ENCODE measurements at regions not wholly inside any gene's neighbourhood (a gene's known extent, or its start where the extent isn't known, plus 50 kb on each side); places are given as distances from the start of the nearest gene placed in this dataset.

DNA sequence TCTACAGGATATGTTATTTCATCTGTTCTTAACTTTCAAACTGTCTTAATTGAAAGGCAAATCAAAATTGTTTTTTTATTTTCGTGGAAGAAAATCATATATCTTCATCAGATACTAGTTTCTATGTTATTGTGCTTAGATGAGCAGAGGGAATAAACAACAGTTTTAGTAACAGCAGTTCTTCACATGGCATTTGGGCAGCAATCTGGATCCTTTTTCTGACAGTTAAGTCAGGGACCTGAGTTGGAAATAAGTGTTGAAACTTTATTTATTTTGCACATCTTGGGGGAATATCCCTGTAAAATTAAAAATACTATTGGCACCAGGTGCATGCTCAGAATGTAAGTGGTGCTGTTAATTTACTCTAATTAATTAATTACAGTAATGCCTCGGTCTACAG is 296.3 kb downstream of the GPAM start:
- Histone ChIP-seq H3K4me3 (no peak overlapping the region), H3K4me1 (no peaks in the 10 kb centered on the region), H3K36me3 (no peaks in the 10 kb centered on the region), H3K9me3 (no peaks in the 10 kb centered on the region), H3K27me3 (no peaks in the 10 kb centered on the region), H3K27ac (no peak overlapping the region)
- no peak for TF ChIP-seq CTCF (IDR thresholded peaks at IDR 0.05)
- no peak for TF ChIP-seq POLR2A (IDR thresholded peaks at IDR 0.05)
- intact Hi-C loops (cut with DNase I; ENCODE audit: low total_unique reads), result no loop called here
- no peak for DNase-seq

DNA sequence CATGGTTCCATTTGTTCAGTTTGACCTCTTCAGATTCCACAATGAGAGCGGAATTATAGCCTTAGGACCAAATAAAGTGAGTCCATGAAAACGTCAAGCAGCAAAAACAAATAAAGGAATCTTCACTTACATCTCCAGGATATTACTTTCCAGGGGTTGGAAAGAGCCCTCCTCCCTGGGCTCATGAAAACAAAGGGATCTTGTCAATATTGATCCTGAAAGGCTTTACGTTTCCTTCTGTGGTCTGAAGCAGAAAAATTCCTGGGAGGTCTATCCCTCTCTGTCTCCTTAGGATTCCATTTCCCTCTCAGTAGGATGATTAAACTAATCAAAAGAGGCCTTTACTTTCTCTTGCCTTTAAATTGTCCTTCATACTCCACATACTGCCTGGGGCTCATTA is 293.5 kb downstream of the GPAM start:
- TF ChIP-seq CTCF (IDR thresholded peaks at IDR 0.05) (no peak), POLR2A (IDR thresholded peaks at IDR 0.05) (no peak)
- Histone ChIP-seq H3K4me1 (no peaks in the 10 kb centered on the region), H3K36me3 (no peaks in the 10 kb centered on the region), H3K27me3 (no peaks in the 10 kb centered on the region), H3K4me3 (no peak overlapping the region), H3K27ac (no peak overlapping the region), H3K9me3 (no peaks in the 10 kb centered on the region)
- DNase-seq, result no peak
- intact Hi-C loops (cut with DNase I; ENCODE audit: low total_unique reads), result no loop called here

DNA sequence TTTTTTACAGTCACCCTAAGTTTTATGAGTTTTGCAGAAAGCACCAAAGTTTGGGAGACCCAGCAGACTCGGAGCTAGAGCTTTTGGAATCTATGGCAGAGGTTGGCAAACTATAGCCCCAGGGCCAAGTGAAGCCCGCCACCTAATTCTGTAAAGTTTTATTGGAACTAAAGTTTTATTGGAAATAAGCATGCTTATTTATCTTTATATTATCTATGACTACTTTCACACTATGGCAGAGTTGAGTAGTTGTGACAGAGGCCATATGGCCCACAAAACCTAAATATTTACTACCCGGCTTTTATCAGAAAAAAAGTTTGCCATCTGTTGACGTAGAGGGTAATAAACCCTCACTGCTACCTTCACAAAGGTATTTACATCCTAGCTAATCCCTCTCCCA is 267.6 kb downstream of the GPAM start:
- H3K4me1 ChIP-seq, result no peaks in the 10 kb centered on the region
- H3K27me3 ChIP-seq, result no peaks in the 10 kb centered on the region
- no peaks in the 10 kb centered on the region for H3K36me3 ChIP-seq
- no peaks in the 10 kb centered on the region for H3K9me3 ChIP-seq
- DNase-seq, result no peak
- no peak overlapping the region for H3K27ac ChIP-seq
- no peak for TF ChIP-seq POLR2A (IDR thresholded peaks at IDR 0.05)
- intact Hi-C loops (cut with DNase I; ENCODE audit: low total_unique reads), result no loop called here
- no peak overlapping the region for H3K4me3 ChIP-seq

DNA sequence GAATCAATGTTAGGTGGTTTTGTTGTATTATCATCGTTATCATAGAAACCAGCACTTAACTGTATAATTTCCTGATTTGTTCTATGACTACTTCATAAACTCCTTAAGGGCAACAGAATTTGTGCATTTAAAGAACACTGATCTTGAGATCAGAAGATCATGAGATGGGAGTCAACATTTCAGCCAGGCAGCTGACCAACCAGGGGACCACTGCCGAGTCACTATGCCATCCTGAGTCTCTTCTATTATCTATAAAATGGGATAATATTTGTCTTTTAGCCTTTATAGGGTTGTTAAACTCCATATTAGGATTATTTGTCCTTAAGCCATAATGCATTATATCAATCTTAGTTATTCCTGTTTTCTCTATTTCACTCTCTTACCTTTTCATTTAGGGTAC is 261.7 kb downstream of the GPAM start:
- Histone ChIP-seq H3K27me3 (no peaks in the 10 kb centered on the region), H3K9me3 (no peaks in the 10 kb centered on the region), H3K4me1 (no peaks in the 10 kb centered on the region), H3K36me3 (no peaks in the 10 kb centered on the region), H3K4me3 (no peak overlapping the region), H3K27ac (no peak overlapping the region)
- no peak for DNase-seq
- intact Hi-C loops (cut with DNase I; ENCODE audit: low total_unique reads), result no loop called here
- TF ChIP-seq CTCF (IDR thresholded peaks at IDR 0.05) (no peak), POLR2A (IDR thresholded peaks at IDR 0.05) (no peak)

- intact Hi-C loops (cut with DNase I; ENCODE audit: low total_unique reads), result no loop called here
- no peak overlapping the region for H3K27ac ChIP-seq
- TF ChIP-seq POLR2A (IDR thresholded peaks at IDR 0.05) (no peak), CTCF (IDR thresholded peaks at IDR 0.05) (no peak)
- no peak for DNase-seq
- H3K36me3 ChIP-seq, result no peaks in the 10 kb centered on the region
- no peaks in the 10 kb centered on the region for H3K27me3 ChIP-seq
- H3K4me3 ChIP-seq, result no peak overlapping the region
- H3K9me3 ChIP-seq, result no peaks in the 10 kb centered on the region
- H3K4me1 ChIP-seq, result no peaks in the 10 kb centered on the region
Measured at GRCh38 chr10:111923032-111923431, 260.5 kb downstream of the GPAM start.

GRCh38 chr10:111926286-111926685 is 257.3 kb downstream of the GPAM start:
- Histone ChIP-seq H3K27ac (no peak overlapping the region), H3K27me3 (no peaks in the 10 kb centered on the region), H3K9me3 (no peaks in the 10 kb centered on the region), H3K4me1 (no peaks in the 10 kb centered on the region), H3K36me3 (no peaks in the 10 kb centered on the region), H3K4me3 (no peak overlapping the region)
- TF ChIP-seq CTCF (IDR thresholded peaks at IDR 0.05) (no peak), POLR2A (IDR thresholded peaks at IDR 0.05) (no peak)
- DNase-seq, result no peak
- intact Hi-C loops (cut with DNase I; ENCODE audit: low total_unique reads), result no loop called here
